PC-9 (cell line): ENCODE measurements at regions not wholly inside any gene's neighbourhood (a gene's known extent, or its start where the extent isn't known, plus 50 kb on each side); places are given as distances from the start of the nearest gene placed in this dataset.

Experiments used
- BruUV-seq: library from RNA; stranded (reverse); fragments of 400-500 nt; replicated peaks from 2 replicates; lab custom pipeline; 2021; lab: Mats Ljungman, UMichigan
- CTCF ChIA-PET: fragments of 300-600 bp; sonication (Branson Sonifier 250); formaldehyde crosslinking; loops from one replicate; lab custom pipeline; 2022; ENCODE audit warnings: antibody characterized with exemption; lab: Charles Lee
- POLR2A ChIA-PET: fragments of 300-600 bp; sonication (Branson Sonifier 250); formaldehyde crosslinking; loops from one replicate; lab custom pipeline; 2022; ENCODE audit warnings: antibody characterized with exemption; ENCODE audit not compliant: unreplicated experiment; lab: Charles Lee
- DNase-seq, 2 experiments: peaks; one replicate each; pipeline versions ENCODE4 v3.0.0 to v3.0.0-alpha.2; 2015 to 2022; ENCODE audit warnings: mixed read lengths in 1 of 2
- H2AFZ ChIP-seq: fragments of 200-600 bp; sonication (generic); 2 replicates; pipeline ENCODE4 v1.8.1; 2017; ENCODE audit warnings: antibody characterized with exemption
- H3F3A ChIP-seq: fragments of 200-600 bp; sonication (generic); 2 replicates; pipeline ENCODE4 v1.8.1; 2017; ENCODE audit warnings: antibody characterized with exemption, mild to moderate bottlenecking, low read depth; ENCODE audit not compliant: insufficient read depth
- H3K27ac ChIP-seq: fragments of 200-600 bp; sonication (generic); 2 replicates; pipeline ENCODE4 v1.6.1; 2016; ENCODE audit warnings: mixed run types
- H3K27me3 ChIP-seq: fragments of 200-600 bp; sonication (generic); 2 replicates; pipeline ENCODE4 v1.6.1; 2016; ENCODE audit warnings: low read depth, mixed run types; ENCODE audit not compliant: insufficient read depth
- H3K36me3 ChIP-seq: fragments of 200-600 bp; sonication (generic); 2 replicates; pipeline ENCODE4 v1.6.1; 2016; ENCODE audit warnings: low read depth, mixed run types
- H3K4me1 ChIP-seq: fragments of 200-600 bp; sonication (generic); replicated peaks from 2 replicates; pipeline ENCODE4 v1.6.1; 2016; ENCODE audit warnings: mixed run types; ENCODE audit not compliant: insufficient read depth
- H3K4me2 ChIP-seq: fragments of 200-600 bp; sonication (generic); 2 replicates; pipeline ENCODE4 v1.6.1; 2017; ENCODE audit warnings: mixed run types
- H3K4me3 ChIP-seq: fragments of 200-600 bp; sonication (generic); 2 replicates; pipeline ENCODE4 v1.6.1; 2016; ENCODE audit warnings: mixed run types
- H3K79me2 ChIP-seq: fragments of 200-600 bp; sonication (generic); 2 replicates; pipeline ENCODE4 v1.6.1; 2017; ENCODE audit warnings: low read depth, mixed run types
- H3K9me2 ChIP-seq: fragments of 200-600 bp; sonication (generic); 2 replicates; pipeline ENCODE4 v1.8.1; 2017; ENCODE audit warnings: mild to moderate bottlenecking; ENCODE audit not compliant: insufficient read depth
- H3K9me3 ChIP-seq: fragments of 200-600 bp; sonication (generic); 2 replicates; pipeline ENCODE4 v1.8.1; 2016; ENCODE audit warnings: low read depth; ENCODE audit not compliant: insufficient read depth
- H4K20me1 ChIP-seq: fragments of 200-600 bp; sonication (generic); 2 replicates; pipeline ENCODE4 v1.8.1; 2017; ENCODE audit not compliant: insufficient read depth
- CTCF ChIP-seq: fragments of 200-600 bp; sonication (generic); conservative IDR thresholded peaks from 2 replicates; pipeline ENCODE4 v1.6.1; 2017; ENCODE audit warnings: mixed run types, antibody characterized with exemption, mild to moderate bottlenecking, moderate library complexity
- EZH2 ChIP-seq: fragments of 200-600 bp; sonication (generic); IDR thresholded peaks from 2 replicates; pipeline ENCODE4 v1.8.0; 2017; ENCODE audit warnings: antibody characterized with exemption, low read depth
- intact Hi-C: fragments of 100-400 bp; cut with micrococcal nuclease; formaldehyde crosslinking; loops from one replicate; pipeline ENCODE4 v1.10.0; 2022; ENCODE audit not compliant: unreplicated experiment

- TF ChIP-seq EZH2 (no peak), CTCF (no peak)
- intact Hi-C loops: no loop called here
- CTCF ChIA-PET: no interaction called here
Measured at GRCh38 chr14:56000846-56001245, 117.4 kb upstream of the PELI2 start.

DNA sequence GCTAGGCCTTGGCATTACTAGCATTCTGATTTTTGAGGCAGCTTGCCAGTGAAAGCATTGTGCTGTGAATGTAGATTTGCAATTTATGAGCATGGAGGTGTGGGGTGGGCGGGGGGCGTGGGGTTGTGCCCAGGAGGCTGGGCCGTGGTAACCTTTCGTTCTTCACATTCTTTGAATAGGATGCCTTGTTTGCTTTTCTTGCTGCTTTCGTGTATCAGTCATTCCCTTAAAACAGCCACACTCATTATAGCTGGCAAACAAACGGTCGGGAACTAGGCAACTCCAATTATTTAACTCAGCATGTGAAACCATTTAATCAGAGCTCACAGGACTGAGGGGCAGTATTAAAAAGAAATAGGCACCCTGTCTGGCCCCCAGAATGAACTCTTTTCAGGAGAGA, 115.9 kb upstream of the PELI2 start:
- no TSS peak for BruUV-seq
- H3K4me3 ChIP-seq: no peak overlapping the region
- H3K4me1 ChIP-seq: no peaks in the 10 kb centered on the region
- intact Hi-C loops: no loop called here
- H3K9me3 ChIP-seq: no peaks in the 10 kb centered on the region
- TF ChIP-seq EZH2 (no peak), CTCF (no peak)
- H3F3A ChIP-seq: no peaks in the 10 kb centered on the region
- no peaks in the 10 kb centered on the region for H3K36me3 ChIP-seq
- no peaks in the 10 kb centered on the region for H3K79me2 ChIP-seq
- CTCF ChIA-PET: no interaction called here
- DNase-seq: no peak
- POLR2A ChIA-PET: interaction anchor here (0.6 kb wide), 1 partner anchor 34 kb away, joined by 6 read pairs; no protein-coding TSS in a partner anchor
- no peak overlapping the region for H3K27ac ChIP-seq
- H3K4me2 ChIP-seq: no peak overlapping the region
- no peaks in the 10 kb centered on the region for H4K20me1 ChIP-seq
- H3K9me2 ChIP-seq: no peaks in the 10 kb centered on the region
- no peak overlapping the region for H2AFZ ChIP-seq
- H3K27me3 ChIP-seq: no peaks in the 10 kb centered on the region; the same call in 1 of the 2 replicates

More at GRCh38 chr14:56000846-56001245, 117.4 kb upstream of the PELI2 start:
- no peak overlapping the region for H3K27ac ChIP-seq
- no peak overlapping the region for H2AFZ ChIP-seq
- POLR2A ChIA-PET: no interaction called here
- H3K9me3 ChIP-seq: no peaks in the 10 kb centered on the region
- no peaks in the 10 kb centered on the region for H3K4me1 ChIP-seq
- no peaks in the 10 kb centered on the region for H3F3A ChIP-seq
- H4K20me1 ChIP-seq: no peaks in the 10 kb centered on the region
- DNase-seq: no peak
- no peaks in the 10 kb centered on the region for H3K9me2 ChIP-seq
- no peak overlapping the region for H3K4me3 ChIP-seq
- H3K36me3 ChIP-seq: no peaks in the 10 kb centered on the region
- no peaks in the 10 kb centered on the region; the same call in 1 of the 2 replicates for H3K27me3 ChIP-seq
- H3K79me2 ChIP-seq: no peaks in the 10 kb centered on the region
- no TSS peak for BruUV-seq
- H3K4me2 ChIP-seq: no peak overlapping the region

GRCh38 chr14:56002876-56003625, 115.2 kb upstream of the PELI2 start:
- CTCF ChIA-PET: no interaction called here
- no peak for DNase-seq
- Histone ChIP-seq H3K4me2 (no peak overlapping the region), H3K79me2 (no peaks in the 10 kb centered on the region), H2AFZ (no peak overlapping the region), H3K4me3 (no peak overlapping the region), H3K27ac (no peak overlapping the region), H4K20me1 (no peaks in the 10 kb centered on the region), H3K36me3 (no peaks in the 10 kb centered on the region), H3K9me3 (no peaks in the 10 kb centered on the region), H3K9me2 (no peaks in the 10 kb centered on the region), H3F3A (no peaks in the 10 kb centered on the region), H3K27me3 (no peaks in the 10 kb centered on the region), H3K4me1 (no peaks in the 10 kb centered on the region)
- POLR2A ChIA-PET: no interaction called here
- no TSS peak for BruUV-seq
- TF ChIP-seq EZH2 (no peak), CTCF (no peak)
- intact Hi-C loops: no loop called here
